IMR-90 (cell line): ENCODE measurements at regions not wholly inside any gene's neighbourhood (a gene's known extent, or its start where the extent isn't known, plus 50 kb on each side); places are given as distances from the start of the nearest gene placed in this dataset.

Experiments used
- BHLHE40 ChIP-seq: fragments of 150-350 bp; IDR thresholded peaks from 2 replicates; pipeline ENCODE4 v1.6.1; 2016; ENCODE audit warnings: mild to moderate bottlenecking, low read depth, low read length
- CHD1 ChIP-seq: IDR thresholded peaks from 2 replicates; pipeline ENCODE4 v1.6.1; 2012; ENCODE audit warnings: low read depth, low read length, improper control_type of control experiment
- FOS ChIP-seq: fragments of 150-350 bp; IDR thresholded peaks from 2 replicates; pipeline ENCODE4 v1.6.1; 2016; ENCODE audit warnings: low read depth, low read length
- MAZ ChIP-seq: IDR thresholded peaks from 2 replicates; pipeline ENCODE4 v1.6.1; 2012; ENCODE audit warnings: low read depth, mild to moderate bottlenecking, low read length, improper control_type of control experiment, moderate library complexity, borderline replicate concordance
- POLR2A ChIP-seq: IDR thresholded peaks from 2 replicates; pipeline ENCODE4 v1.6.1; 2012; ENCODE audit warnings: mild to moderate bottlenecking, low read depth, low read length
- RCOR1 ChIP-seq: IDR thresholded peaks from 2 replicates; pipeline ENCODE4 v1.6.1; 2012; ENCODE audit warnings: mild to moderate bottlenecking, low read length, improper control_type of control experiment; ENCODE audit not compliant: insufficient replicate concordance
- SMC3 ChIP-seq: fragments of 150-350 bp; IDR thresholded peaks from 2 replicates; pipeline ENCODE4 v1.6.1; 2016; ENCODE audit warnings: low read depth, mild to moderate bottlenecking, antibody characterized with exemption, low read length, moderate library complexity
- TF ChIP-seq, protein P1 (sequence below): conservative IDR thresholded peaks from 2 replicates; pipeline ENCODE4 v1.5.1; 2012; ENCODE audit warnings: mild to moderate bottlenecking, low read depth, low read length, improper control_type of control experiment
- TF ChIP-seq, protein P2 (sequence below): fragments of 150-350 bp; IDR thresholded peaks from 2 replicates; pipeline ENCODE4 v1.6.1; 2016; ENCODE audit warnings: low read depth, mild to moderate bottlenecking, low read length, moderate library complexity, borderline replicate concordance

DNA sequence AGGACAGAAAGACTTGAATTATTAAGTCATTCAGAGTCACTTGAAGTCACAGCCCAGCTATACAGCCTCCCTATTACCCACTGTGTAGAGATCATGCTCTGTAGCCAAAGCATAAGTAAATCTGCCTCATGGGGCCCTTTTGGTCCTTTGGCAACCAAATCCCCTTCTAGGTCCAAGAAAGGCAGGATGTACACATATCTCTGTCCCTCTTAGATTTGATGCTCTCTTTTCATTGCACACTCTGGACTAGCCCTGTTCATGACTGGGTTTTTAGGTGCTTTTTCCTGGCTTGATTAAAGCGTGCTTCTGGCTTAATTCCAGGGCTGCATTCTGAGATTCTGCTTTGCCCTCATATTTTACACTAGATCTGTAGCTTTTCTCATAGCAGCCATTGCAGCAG lies 296.8 kb downstream of the TENT5A start:
- no peak for TF ChIP-seq SMC3
- TF ChIP-seq MAZ: no peak
- TF ChIP-seq, protein P1, sequence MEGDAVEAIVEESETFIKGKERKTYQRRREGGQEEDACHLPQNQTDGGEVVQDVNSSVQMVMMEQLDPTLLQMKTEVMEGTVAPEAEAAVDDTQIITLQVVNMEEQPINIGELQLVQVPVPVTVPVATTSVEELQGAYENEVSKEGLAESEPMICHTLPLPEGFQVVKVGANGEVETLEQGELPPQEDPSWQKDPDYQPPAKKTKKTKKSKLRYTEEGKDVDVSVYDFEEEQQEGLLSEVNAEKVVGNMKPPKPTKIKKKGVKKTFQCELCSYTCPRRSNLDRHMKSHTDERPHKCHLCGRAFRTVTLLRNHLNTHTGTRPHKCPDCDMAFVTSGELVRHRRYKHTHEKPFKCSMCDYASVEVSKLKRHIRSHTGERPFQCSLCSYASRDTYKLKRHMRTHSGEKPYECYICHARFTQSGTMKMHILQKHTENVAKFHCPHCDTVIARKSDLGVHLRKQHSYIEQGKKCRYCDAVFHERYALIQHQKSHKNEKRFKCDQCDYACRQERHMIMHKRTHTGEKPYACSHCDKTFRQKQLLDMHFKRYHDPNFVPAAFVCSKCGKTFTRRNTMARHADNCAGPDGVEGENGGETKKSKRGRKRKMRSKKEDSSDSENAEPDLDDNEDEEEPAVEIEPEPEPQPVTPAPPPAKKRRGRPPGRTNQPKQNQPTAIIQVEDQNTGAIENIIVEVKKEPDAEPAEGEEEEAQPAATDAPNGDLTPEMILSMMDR: no peak
- no peak for TF ChIP-seq RCOR1
- TF ChIP-seq BHLHE40: no peak
- no peak for TF ChIP-seq POLR2A
- TF ChIP-seq FOS: no peak
- TF ChIP-seq CHD1: no peak
- TF ChIP-seq, protein P2, sequence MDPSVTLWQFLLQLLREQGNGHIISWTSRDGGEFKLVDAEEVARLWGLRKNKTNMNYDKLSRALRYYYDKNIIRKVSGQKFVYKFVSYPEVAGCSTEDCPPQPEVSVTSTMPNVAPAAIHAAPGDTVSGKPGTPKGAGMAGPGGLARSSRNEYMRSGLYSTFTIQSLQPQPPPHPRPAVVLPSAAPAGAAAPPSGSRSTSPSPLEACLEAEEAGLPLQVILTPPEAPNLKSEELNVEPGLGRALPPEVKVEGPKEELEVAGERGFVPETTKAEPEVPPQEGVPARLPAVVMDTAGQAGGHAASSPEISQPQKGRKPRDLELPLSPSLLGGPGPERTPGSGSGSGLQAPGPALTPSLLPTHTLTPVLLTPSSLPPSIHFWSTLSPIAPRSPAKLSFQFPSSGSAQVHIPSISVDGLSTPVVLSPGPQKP: no peak
